CD14-positive monocyte (primary cell): ENCODE measurements at regions not wholly inside any gene's neighbourhood (a gene's known extent, or its start where the extent isn't known, plus 50 kb on each side); places are given as distances from the start of the nearest gene placed in this dataset.

Source experiments
- DNase-seq, 3 donors: peaks; one replicate each; pipeline ENCODE4 v3.0.0-alpha.2; 2011 to 2022
- H2AFZ ChIP-seq: 2 replicates; pipeline ENCODE4 v1.6.0; 2012; ENCODE audit warnings: mild to moderate bottlenecking, low read depth, low read length, inconsistent platforms; ENCODE audit not compliant: insufficient read depth, poor library complexity, severe bottlenecking
- H3K27ac ChIP-seq, 2 donors: 1 replicate in 1 of 2; 2 replicates in 1 of 2; pipeline ENCODE4 v1.5.1; 2012 to 2013; ENCODE audit warnings: low read length in 2 of 2, control low read depth in 1 of 2, inconsistent platforms in 1 of 2, low read depth in 1 of 2, mild to moderate bottlenecking in 1 of 2
- H3K27me3 ChIP-seq, 2 donors: one replicate each; pipeline versions ENCODE4 v1.6.0 to v1.6.1; 2011 to 2013; ENCODE audit warnings: low read length in 2 of 2; ENCODE audit not compliant: control insufficient read depth in 2 of 2, insufficient read depth in 2 of 2
- H3K36me3 ChIP-seq, 2 donors: replicated peaks in 1 of 2; 1 replicate in 1 of 2; 2 replicates in 1 of 2; pipeline versions ENCODE4 v1.5.1 to v1.6.1; 2012 to 2013; ENCODE audit warnings: low read length in 2 of 2, control low read depth in 1 of 2, inconsistent platforms in 1 of 2, mild to moderate bottlenecking in 1 of 2; ENCODE audit not compliant: insufficient read depth in 2 of 2, control insufficient read depth in 1 of 2
- H3K4me1 ChIP-seq, 2 donors: 1 replicate in 1 of 2; 2 replicates in 1 of 2; pipeline versions ENCODE4 v1.5.1 to v1.6.1; 2012 to 2013; ENCODE audit warnings: low read length in 2 of 2, control low read depth in 1 of 2, inconsistent platforms in 1 of 2, mild to moderate bottlenecking in 1 of 2, moderate library complexity in 1 of 2; ENCODE audit not compliant: insufficient read depth in 2 of 2, control insufficient read depth in 1 of 2
- H3K4me2 ChIP-seq: replicated peaks from 2 replicates; pipeline ENCODE3; 2012; ENCODE audit warnings: low read length, moderate library complexity, mild to moderate bottlenecking; ENCODE audit not compliant: poor library complexity, severe bottlenecking; ENCODE audit errors: extremely low read depth
- H3K4me3 ChIP-seq, 3 experiments: fragments of 200-600 bp in 1 of 3; sonication (generic) in 1 of 3; replicated peaks in 1 of 3; 1 replicate in 2 of 3; 2 replicates in 1 of 3; pipeline ENCODE4 v1.5.1; 2011 to 2013; ENCODE audit warnings: low read length in 3 of 3, mild to moderate bottlenecking in 3 of 3, control low read depth in 2 of 3, low read depth in 2 of 3, inconsistent platforms in 1 of 3, moderate library complexity in 1 of 3
- H3K79me2 ChIP-seq: 2 replicates; pipeline ENCODE4 v1.6.0; 2012; ENCODE audit warnings: mild to moderate bottlenecking, control low read depth, inconsistent platforms, low read length, moderate library complexity; ENCODE audit not compliant: insufficient read depth
- H3K9ac ChIP-seq: 2 replicates; pipeline ENCODE4 v1.6.0; 2017; ENCODE audit warnings: low read length, mild to moderate bottlenecking; ENCODE audit not compliant: insufficient read depth, poor library complexity, severe bottlenecking
- H3K9me3 ChIP-seq, 2 donors: replicated peaks in 1 of 2; 1 replicate in 1 of 2; 2 replicates in 1 of 2; pipeline versions ENCODE4 v1.5.1 to v1.6.1; 2012 to 2013; ENCODE audit warnings: low read length in 2 of 2, control low read depth in 1 of 2; ENCODE audit not compliant: control insufficient read depth in 1 of 2, insufficient read depth in 1 of 2
- H4K20me1 ChIP-seq: 2 replicates; pipeline ENCODE4 v1.6.0; 2012; ENCODE audit warnings: mild to moderate bottlenecking, low read length, control low read depth, moderate library complexity; ENCODE audit not compliant: insufficient read depth
- H3K27ac Mint-ChIP-seq, 7 donors: one replicate each; pipeline ENCODE4 v1.8.0; 2020; ENCODE audit warnings: mild to moderate bottlenecking in 7 of 7, mixed read lengths in 7 of 7, moderate library complexity in 6 of 7, inconsistent platforms in 2 of 7
- H3K27me3 Mint-ChIP-seq, 3 donors: one replicate each; pipeline ENCODE4 v1.8.0; 2021 to 2022; ENCODE audit warnings: low read depth in 3 of 3, mild to moderate bottlenecking in 3 of 3, mixed read lengths in 3 of 3, moderate library complexity in 3 of 3, inconsistent platforms in 1 of 3
- H3K36me3 Mint-ChIP-seq, 2 donors: one replicate each; pipeline ENCODE4 v1.8.0; 2020; ENCODE audit warnings: mixed read lengths in 2 of 2, inconsistent platforms in 1 of 2, mild to moderate bottlenecking in 1 of 2
- H3K4me1 Mint-ChIP-seq: one replicate; pipeline ENCODE4 v1.8.0; 2020; ENCODE audit warnings: mild to moderate bottlenecking, mixed read lengths
- H3K4me3 Mint-ChIP-seq, 2 donors: one replicate each; pipeline ENCODE4 v1.8.0; 2020; ENCODE audit warnings: mild to moderate bottlenecking in 2 of 2, mixed read lengths in 2 of 2, moderate library complexity in 1 of 2
- H3K9me3 Mint-ChIP-seq, 7 donors: one replicate each; pipeline ENCODE4 v1.8.0; 2020 to 2022; ENCODE audit warnings: mixed read lengths in 7 of 7, mild to moderate bottlenecking in 6 of 7, moderate library complexity in 6 of 7, inconsistent platforms in 2 of 7
- CTCF ChIP-seq: fragments of 200-600 bp; IDR thresholded peaks from one replicate; pipeline ENCODE4 v1.8.0; 2022; ENCODE audit warnings: antibody characterized with exemption, mild to moderate bottlenecking
- WGBS: methylation state at CpG from one replicate; pipeline ENCODE4 v1.1.5; 2013; ENCODE audit warnings: missing lambda C conversion rate; ENCODE audit not compliant: insufficient coverage; 5-methylcytosine and 5-hydroxymethylcytosine counted together
- intact Hi-C, 2 donors: fragments of 100-400 bp; cut with micrococcal nuclease; formaldehyde crosslinking; loops; one replicate each; pipeline versions ENCODE4 v1.15.0 to v1.15.1; 2023

- Histone ChIP-seq H4K20me1 (no peaks in the 10 kb centered on the region), H2AFZ (peak overlapping the region; percentile 66), H3K36me3 (no peaks in the 10 kb centered on the region), H3K79me2 (no peaks in the 10 kb centered on the region), H3K4me3 (no peak overlapping the region), H3K4me1 (peaks cover 33 to 39% of the 10 kb centered on the region in 2 donors), H3K27ac (peak overlapping the region in 1 of 2 donors; percentile 40), H3K9ac (no peak overlapping the region), H3K4me2 (no peak overlapping the region), H3K9me3 (no peaks in the 10 kb centered on the region), H3K27me3 (no peaks in the 10 kb centered on the region)
- Mint-ChIP-seq H3K27ac (peak overlapping the region in 3 of 7 donors; percentile 25 to 71 (median 33)), H3K4me1 (peaks cover 40% of the 10 kb centered on the region), H3K27me3 (peaks cover 0 to 3% (median 2%) of the 10 kb centered on the region in 3 donors), H3K9me3 (no peaks in the 10 kb centered on the region), H3K36me3 (no peaks in the 10 kb centered on the region), H3K4me3 (no peak overlapping the region)
- intact Hi-C loops: no loop called here
- TF ChIP-seq CTCF: no peak
- peak in 2 of 3 donors; percentile 18 to 22 for DNase-seq
- no CpG with 5 or more reads among the region's 3 CpGs for WGBS
Observed at GRCh38 chr3:177781686-177782161, 584.4 kb upstream of the TBL1XR1 start.

- Histone ChIP-seq H3K79me2 (no peaks in the 10 kb centered on the region), H4K20me1 (no peaks in the 10 kb centered on the region), H3K4me3 (no peak overlapping the region), H2AFZ (no peak overlapping the region), H3K4me1 (peaks cover 25 to 31% of the 10 kb centered on the region in 2 donors), H3K9ac (no peak overlapping the region), H3K9me3 (no peaks in the 10 kb centered on the region), H3K27ac (no peak overlapping the region), H3K4me2 (no peak overlapping the region), H3K36me3 (no peaks in the 10 kb centered on the region), H3K27me3 (no peaks in the 10 kb centered on the region)
- H3K9me3 Mint-ChIP-seq: no peaks in the 10 kb centered on the region
- no peak for TF ChIP-seq CTCF
- no peaks in the 10 kb centered on the region for H3K36me3 Mint-ChIP-seq
- DNase-seq: no peak
- WGBS: no CpG with 5 or more reads among the region's 2 CpGs
- peaks cover 0 to 3% (median 2%) of the 10 kb centered on the region in 3 donors for H3K27me3 Mint-ChIP-seq
- intact Hi-C loops: no loop called here
- no peak overlapping the region for H3K4me3 Mint-ChIP-seq
- no peak overlapping the region for H3K27ac Mint-ChIP-seq
- H3K4me1 Mint-ChIP-seq: peaks cover 29% of the 10 kb centered on the region
Observed at GRCh38 chr3:177783338-177783737, 586.1 kb upstream of the TBL1XR1 start.
